Ascending aorta (tissue), 2 donors: ENCODE measurements at regions not wholly inside any gene's neighbourhood (a gene's known extent, or its start where the extent isn't known, plus 50 kb on each side); places are given as distances from the start of the nearest gene placed in this dataset.
"Not testable (repeated sequence)": the region's sequence is repeated elsewhere in the genome, so short reads cannot be mapped to it uniquely, and the experiment has no call there.

ENCODE experiments used
- DNase-seq, 2 donors: peaks; one replicate each; pipeline ENCODE4 v3.0.0-alpha.2; 2019; ENCODE audit warnings: low spot score in 2 of 2
- H3K27ac ChIP-seq, 2 donors: fragments of 200-600 bp; sonication (generic); one replicate each; pipeline ENCODE4 v1.5.1; 2016 to 2017; ENCODE audit warnings: mild to moderate bottlenecking in 1 of 2
- H3K27me3 ChIP-seq: fragments of 200-600 bp; sonication (generic); one replicate; pipeline ENCODE4 v1.5.1; 2017
- H3K36me3 ChIP-seq, 2 donors: fragments of 200-600 bp; sonication (generic); one replicate each; pipeline ENCODE4 v1.5.1; 2016
- H3K4me1 ChIP-seq, 2 donors: fragments of 200-600 bp; sonication (generic); one replicate each; pipeline ENCODE4 v1.5.1; 2016 to 2017; ENCODE audit warnings: mild to moderate bottlenecking in 1 of 2
- H3K4me3 ChIP-seq, 2 donors: fragments of 200-600 bp; sonication (generic); one replicate each; pipeline ENCODE4 v1.5.1; 2016 to 2017; ENCODE audit warnings: mild to moderate bottlenecking in 1 of 2
- H3K9me3 ChIP-seq, 2 donors: fragments of 200-600 bp; sonication (generic); one replicate each; pipeline ENCODE4 v1.5.1; 2016
- intact Hi-C: fragments of 100-400 bp; cut with DNase I; formaldehyde crosslinking; loops from one replicate; pipeline ENCODE4 v1.15.1; 2023
- TF ChIP-seq, protein P1 (sequence below), 3 experiments: fragments of 200-600 bp in 2 of 3; fragments of 450-650 bp in 1 of 3; sonication (generic) in 2 of 3; IDR thresholded peaks; one replicate each; pipeline ENCODE4 v1.5.1; 2016 to 2019; ENCODE audit warnings: antibody characterized with exemption in 3 of 3, mild to moderate bottlenecking in 1 of 3, moderate library complexity in 1 of 3

DNA sequence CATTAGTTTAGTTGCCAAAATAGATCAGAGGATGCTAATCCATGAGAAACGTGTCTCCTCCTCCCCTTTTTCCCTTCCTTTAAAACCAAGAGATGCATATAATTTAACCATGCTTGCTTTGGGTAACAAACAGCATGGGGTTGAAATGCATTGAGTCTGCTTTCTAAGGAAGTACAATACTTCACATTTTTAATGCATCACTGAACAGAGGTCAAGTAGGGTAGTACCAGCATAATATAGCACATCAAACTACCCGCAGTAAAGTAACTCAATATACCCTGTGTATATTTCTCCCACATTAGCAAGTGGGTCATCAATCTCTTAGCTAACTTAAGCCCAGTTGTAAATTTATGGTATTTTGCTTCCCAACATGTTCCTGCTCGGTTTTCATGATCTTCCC lies 239.3 kb upstream of the SEMA3C start:
- H3K36me3 ChIP-seq = no peaks in the 10 kb centered on the region
- H3K27me3 ChIP-seq = no peaks in the 10 kb centered on the region
- no peak overlapping the region for H3K4me3 ChIP-seq
- intact Hi-C loops = no loop called here
- H3K27ac ChIP-seq = no peak overlapping the region
- TF ChIP-seq, protein P1, sequence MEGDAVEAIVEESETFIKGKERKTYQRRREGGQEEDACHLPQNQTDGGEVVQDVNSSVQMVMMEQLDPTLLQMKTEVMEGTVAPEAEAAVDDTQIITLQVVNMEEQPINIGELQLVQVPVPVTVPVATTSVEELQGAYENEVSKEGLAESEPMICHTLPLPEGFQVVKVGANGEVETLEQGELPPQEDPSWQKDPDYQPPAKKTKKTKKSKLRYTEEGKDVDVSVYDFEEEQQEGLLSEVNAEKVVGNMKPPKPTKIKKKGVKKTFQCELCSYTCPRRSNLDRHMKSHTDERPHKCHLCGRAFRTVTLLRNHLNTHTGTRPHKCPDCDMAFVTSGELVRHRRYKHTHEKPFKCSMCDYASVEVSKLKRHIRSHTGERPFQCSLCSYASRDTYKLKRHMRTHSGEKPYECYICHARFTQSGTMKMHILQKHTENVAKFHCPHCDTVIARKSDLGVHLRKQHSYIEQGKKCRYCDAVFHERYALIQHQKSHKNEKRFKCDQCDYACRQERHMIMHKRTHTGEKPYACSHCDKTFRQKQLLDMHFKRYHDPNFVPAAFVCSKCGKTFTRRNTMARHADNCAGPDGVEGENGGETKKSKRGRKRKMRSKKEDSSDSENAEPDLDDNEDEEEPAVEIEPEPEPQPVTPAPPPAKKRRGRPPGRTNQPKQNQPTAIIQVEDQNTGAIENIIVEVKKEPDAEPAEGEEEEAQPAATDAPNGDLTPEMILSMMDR (IDR thresholded peaks at IDR 0.05) = no peak
- DNase-seq = no peak
- no peaks in the 10 kb centered on the region for H3K4me1 ChIP-seq
- H3K9me3 ChIP-seq = no peaks in the 10 kb centered on the region

DNA sequence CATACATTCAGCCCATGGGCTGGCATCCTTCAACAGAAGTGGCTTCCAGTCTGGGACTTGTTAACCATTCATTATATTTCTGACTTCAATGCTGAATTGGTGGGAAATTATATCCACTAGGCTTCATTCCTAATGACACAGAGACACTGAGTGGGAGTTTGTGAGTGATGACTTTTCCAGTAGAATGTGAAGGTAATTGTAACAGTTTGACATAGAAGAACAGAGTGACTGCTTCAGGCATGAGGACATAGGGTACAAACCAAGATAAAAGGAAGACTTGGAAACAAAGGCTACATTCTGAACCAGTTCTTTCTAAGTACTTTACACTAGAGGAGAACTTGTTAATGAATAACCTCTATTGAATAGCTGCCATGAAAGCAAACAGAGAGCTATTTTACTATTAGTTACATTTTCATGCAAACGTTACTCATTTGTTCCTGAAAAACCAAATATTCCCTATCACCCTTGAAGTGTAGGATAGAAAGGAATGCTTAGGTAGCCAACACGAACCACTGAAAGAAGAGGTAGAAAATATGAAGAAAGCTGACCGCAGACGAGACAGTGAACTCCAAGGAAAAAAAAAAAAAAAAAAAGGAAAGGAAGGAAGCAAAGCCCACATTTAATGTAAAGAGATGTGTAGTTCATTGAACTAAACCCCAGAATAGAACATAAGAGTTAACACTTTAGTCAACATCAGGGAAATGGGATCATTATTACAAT lies 237.0 kb upstream of the SEMA3C start:
- Histone ChIP-seq H3K9me3 (no peaks in the 10 kb centered on the region), H3K36me3 (no peaks in the 10 kb centered on the region), H3K27ac (no peak overlapping the region), H3K27me3 (no peaks in the 10 kb centered on the region), H3K4me1 (no peaks in the 10 kb centered on the region), H3K4me3 (no peak overlapping the region)
- TF ChIP-seq, protein P1 (IDR thresholded peaks at IDR 0.05) = no peak
- DNase-seq = no peak
- intact Hi-C loops = no loop called here

DNA sequence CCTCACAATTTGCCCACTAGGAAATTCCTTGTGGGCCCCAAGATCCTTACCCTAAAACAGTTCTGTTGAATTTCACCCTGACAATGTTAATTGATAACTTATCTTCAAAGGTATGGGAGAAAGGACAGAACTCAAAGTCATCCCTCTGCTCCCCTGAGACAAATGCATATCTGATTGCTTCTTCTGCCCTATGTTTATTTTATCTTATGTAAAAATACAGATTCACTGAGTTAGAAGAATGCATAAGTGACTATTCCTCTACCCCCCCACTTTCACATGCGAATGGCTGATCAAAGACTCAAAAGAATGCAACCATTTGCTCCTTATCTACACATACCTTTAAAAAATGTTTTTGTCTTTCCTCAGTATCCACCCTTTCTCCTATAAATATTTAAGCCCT lies 235.7 kb upstream of the SEMA3C start:
- H3K27me3 ChIP-seq = no peaks in the 10 kb centered on the region
- no peaks in the 10 kb centered on the region for H3K4me1 ChIP-seq
- no peak overlapping the region for H3K4me3 ChIP-seq
- no peak overlapping the region for H3K27ac ChIP-seq
- no peaks in the 10 kb centered on the region for H3K9me3 ChIP-seq
- no peaks in the 10 kb centered on the region for H3K36me3 ChIP-seq
- intact Hi-C loops = no loop called here
- DNase-seq = no peak
- TF ChIP-seq, protein P1 (IDR thresholded peaks at IDR 0.05) = no peak

DNA sequence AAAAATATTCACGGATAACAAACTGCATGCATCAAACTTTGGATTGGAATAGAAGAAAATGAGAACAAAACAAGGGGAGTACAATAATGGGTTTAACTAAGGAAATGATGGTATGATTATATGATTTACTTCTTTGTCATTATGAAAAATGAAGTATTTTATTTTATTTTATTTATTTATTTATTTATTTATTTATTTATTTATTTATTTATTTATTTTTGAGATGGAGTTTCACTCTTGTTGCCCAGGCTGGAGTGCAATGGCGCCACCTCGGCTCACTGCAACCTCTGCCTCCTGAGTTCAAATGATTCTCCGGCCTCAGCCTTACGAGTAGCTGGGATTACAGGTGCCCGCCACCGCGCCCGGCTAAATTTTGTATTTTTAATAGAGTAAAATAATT lies 234.1 kb upstream of the SEMA3C start:
- H3K36me3 ChIP-seq, H3K4me3 ChIP-seq, intact Hi-C loops, DNase-seq, H3K27me3 ChIP-seq, H3K27ac ChIP-seq, H3K9me3 ChIP-seq, H3K4me1 ChIP-seq: not testable (repeated sequence)

DNA sequence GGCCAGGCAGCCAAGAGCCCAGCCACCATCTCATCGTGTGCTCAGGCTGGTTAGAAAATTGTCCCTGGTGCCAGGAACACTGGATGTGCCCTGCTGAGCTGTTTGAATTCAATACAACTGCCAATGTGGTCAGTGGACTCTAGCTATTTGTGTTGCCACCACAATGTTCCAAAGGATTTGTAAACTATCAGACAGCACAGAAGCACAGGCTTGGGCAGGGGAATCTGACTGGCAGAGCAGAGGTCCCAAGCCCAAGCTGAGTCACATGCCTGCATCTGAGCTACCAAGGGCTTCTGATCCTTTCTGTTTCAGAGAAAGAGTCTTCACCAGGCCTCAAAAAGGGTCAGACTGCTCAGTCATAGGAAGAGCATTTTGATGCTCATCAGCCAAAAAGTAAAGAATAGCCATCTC lies 232.1 kb upstream of the SEMA3C start:
- H3K9me3 ChIP-seq = no peaks in the 10 kb centered on the region
- no peaks in the 10 kb centered on the region for H3K4me1 ChIP-seq

DNA sequence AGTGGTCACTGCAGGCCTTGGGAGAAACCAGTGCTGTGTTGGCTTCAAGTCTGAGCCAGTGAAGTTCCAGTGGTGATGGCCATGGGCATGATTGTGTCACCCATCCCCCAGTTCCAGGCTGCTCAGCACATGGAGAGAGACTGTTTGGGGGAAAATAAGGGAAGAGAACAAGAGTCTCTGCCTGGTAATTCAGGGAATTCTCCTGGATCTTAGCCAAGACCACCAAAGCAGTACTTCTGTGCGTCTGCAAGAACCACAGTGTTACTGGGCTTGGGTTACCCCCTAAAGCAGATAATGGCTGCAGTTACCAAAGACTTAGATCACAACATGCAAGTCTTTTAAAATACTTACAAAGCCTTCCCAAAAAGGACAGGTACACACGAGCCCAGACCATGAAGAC lies 225.0 kb upstream of the SEMA3C start:
- TF ChIP-seq, protein P1 (IDR thresholded peaks at IDR 0.05) = no peak
- no peaks in the 10 kb centered on the region for H3K27me3 ChIP-seq
- H3K9me3 ChIP-seq = no peaks in the 10 kb centered on the region
- H3K27ac ChIP-seq = no peak overlapping the region
- no peaks in the 10 kb centered on the region for H3K4me1 ChIP-seq
- intact Hi-C loops = no loop called here
- H3K4me3 ChIP-seq = no peak overlapping the region
- DNase-seq = no peak
- no peaks in the 10 kb centered on the region for H3K36me3 ChIP-seq

More for the DNA sequence above, 232.1 kb upstream of the SEMA3C start:
- TF ChIP-seq, protein P1 (IDR thresholded peaks at IDR 0.05) = no peak
- Histone ChIP-seq H3K4me3 (no peak overlapping the region), H3K27me3 (no peaks in the 10 kb centered on the region), H3K27ac (no peak overlapping the region), H3K36me3 (no peaks in the 10 kb centered on the region)
- intact Hi-C loops = no loop called here
- DNase-seq = no peak

DNA sequence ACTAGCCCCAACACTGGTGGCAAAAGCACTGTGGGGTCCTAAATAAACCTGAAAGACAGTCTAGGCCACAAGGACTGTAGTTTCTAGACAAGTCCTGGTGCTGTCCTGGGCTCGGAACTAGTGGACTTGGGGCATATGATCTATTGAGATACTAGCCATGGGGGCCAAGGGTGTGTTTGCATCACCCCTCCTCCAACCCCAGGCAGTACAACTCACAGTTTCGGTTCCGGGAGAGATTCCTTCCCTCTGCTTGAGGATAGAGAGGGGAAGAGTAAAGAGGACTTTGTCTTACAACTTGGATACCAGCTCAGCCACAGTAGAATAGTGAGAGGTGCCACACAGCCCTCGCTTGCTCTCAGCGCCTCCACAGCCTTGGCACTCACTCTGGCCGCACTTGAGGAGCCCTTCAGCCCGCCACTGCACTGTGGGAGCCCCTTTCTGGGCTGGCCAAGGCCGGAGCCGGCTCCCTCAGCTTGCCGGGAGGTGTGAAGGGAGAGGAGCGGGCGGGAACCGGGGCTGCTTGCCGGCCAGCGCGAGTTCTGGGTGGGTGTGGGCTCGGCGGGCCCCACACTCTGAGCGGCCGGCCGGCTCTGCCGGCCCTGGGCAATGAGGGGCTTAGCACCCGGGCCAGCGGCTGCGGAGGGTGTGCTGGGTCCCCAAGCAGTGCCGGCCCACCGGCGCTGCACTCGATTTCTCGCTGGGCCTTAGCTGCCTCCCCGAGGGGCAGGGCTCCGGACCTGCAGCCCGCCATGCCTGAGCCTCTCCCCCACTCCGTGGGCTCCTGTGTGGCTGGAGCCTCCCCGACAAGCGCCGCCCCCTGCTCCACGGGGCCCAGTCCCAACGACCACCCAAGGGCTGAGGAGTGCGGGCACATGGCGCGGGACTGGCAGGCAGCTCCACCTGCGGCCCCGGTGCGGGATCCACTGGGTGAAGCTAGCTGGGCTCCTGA lies 222.7 kb upstream of the SEMA3C start:
- H3K9me3 ChIP-seq, intact Hi-C loops, H3K4me3 ChIP-seq, H3K27me3 ChIP-seq, H3K4me1 ChIP-seq, DNase-seq, H3K36me3 ChIP-seq, H3K27ac ChIP-seq: not testable (repeated sequence)
